ENCODE measurements at regions not wholly inside any gene's neighbourhood (a gene's known extent, or its start where the extent isn't known, plus 50 kb on each side); places are given as distances from the start of the nearest gene placed in this dataset.

DNA sequence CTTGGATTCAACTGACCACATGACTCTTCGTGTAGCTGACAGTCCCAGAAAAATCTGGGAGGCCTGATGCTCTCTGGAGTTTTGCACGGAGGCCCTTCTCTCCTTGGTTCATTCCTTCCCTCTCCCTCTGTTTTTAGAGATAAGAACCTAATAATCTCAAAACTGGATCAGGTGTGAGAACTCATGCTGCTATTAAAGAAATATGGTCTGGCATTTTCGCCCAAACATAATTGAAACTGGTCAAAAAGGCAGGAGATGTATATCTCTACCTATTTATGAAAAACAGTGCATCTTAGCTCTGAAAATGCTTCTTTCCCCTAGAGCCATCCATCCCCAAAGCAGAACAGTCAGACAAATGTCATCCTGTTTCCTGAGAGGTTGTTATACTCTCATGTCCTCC, 397.5 kb downstream of the PRELID2 start:
- Histone ChIP-seq H3K27ac (no peak overlapping the region), H3K9me3 (0 out of 3 replicates have a peak, but pooled peaks cover 7% of the 10 kb centered on the region), H3K4me2 (no peak overlapping the region), H3K4me1 (no peaks in the 10 kb centered on the region), H3K4me3 (no peak overlapping the region)
- CTCF ChIA-PET: no interaction called here
- no peak for TF ChIP-seq RARB (CRISPR knock-in tag; IDR thresholded peaks at IDR 0.05)
- no peak for TF ChIP-seq HOXA7 (CRISPR knock-in tag; IDR thresholded peaks at IDR 0.05)
- no peak for TF ChIP-seq EP300 (IDR thresholded peaks at IDR 0.05)
- TF ChIP-seq POLR2A (IDR thresholded peaks at IDR 0.05; ENCODE audit: low read length): no peak
- TF ChIP-seq SREBF2 (IDR thresholded peaks at IDR 0.05): no peak
- TF ChIP-seq, protein P1, sequence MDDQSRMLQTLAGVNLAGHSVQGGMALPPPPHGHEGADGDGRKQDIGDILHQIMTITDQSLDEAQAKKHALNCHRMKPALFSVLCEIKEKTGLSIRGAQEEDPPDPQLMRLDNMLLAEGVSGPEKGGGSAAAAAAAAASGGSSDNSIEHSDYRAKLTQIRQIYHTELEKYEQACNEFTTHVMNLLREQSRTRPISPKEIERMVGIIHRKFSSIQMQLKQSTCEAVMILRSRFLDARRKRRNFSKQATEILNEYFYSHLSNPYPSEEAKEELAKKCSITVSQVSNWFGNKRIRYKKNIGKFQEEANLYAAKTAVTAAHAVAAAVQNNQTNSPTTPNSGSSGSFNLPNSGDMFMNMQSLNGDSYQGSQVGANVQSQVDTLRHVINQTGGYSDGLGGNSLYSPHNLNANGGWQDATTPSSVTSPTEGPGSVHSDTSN (IDR thresholded peaks at IDR 0.05): no peak
- ATAC-seq: no peak
- POLR2A ChIA-PET: no interaction called here
- DNase-seq (ENCODE audit: low read depth in 1 of 2, low spot score in 1 of 2): no peak
- WGBS (ENCODE audit: missing lambda C conversion rate): 1% methylated on average over 3 of the region's 3 CpGs
- no peak for FAIRE-seq

DNA sequence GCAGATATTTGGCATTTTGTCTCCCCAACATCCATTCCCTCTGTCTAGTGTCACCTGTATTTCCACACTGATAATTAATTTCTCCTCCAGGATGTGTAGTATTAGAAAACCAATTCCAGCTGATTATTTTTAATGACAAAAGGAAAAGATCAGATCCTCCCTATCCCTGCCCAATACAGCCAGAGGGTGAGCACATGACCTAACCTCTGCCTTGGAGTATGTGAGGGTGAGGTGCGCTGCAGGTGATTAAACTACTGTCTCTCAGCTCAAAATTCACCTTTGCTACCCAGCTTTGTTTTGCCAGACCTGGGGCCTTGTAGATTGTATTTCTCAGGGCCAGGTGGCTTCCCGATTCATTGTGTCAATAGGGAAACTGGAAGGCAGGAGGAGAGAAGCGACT, 402.1 kb downstream of the PRELID2 start:
- no peak overlapping the region for H3K4me2 ChIP-seq
- FAIRE-seq: no peak
- no peak for ATAC-seq
- no peak overlapping the region for H3K27ac ChIP-seq
- TF ChIP-seq, protein P2, sequence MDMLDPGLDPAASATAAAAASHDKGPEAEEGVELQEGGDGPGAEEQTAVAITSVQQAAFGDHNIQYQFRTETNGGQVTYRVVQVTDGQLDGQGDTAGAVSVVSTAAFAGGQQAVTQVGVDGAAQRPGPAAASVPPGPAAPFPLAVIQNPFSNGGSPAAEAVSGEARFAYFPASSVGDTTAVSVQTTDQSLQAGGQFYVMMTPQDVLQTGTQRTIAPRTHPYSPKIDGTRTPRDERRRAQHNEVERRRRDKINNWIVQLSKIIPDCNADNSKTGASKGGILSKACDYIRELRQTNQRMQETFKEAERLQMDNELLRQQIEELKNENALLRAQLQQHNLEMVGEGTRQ (IDR thresholded peaks at IDR 0.05): no peak
- TF ChIP-seq MAFK (IDR thresholded peaks at IDR 0.05; ENCODE audit: partially characterized antibody) (no peak), RFX5 (IDR thresholded peaks at IDR 0.05) (no peak), SMC3 (IDR thresholded peaks at IDR 0.05) (no peak)
- CTCF ChIA-PET: interaction anchor here (1.6 kb wide), 1 partner anchor 92 kb away, joined by 3 read pairs; no protein-coding TSS in a partner anchor
- H3K9me3 ChIP-seq: 0 out of 3 replicates have a peak, but pooled peaks cover 7% of the 10 kb centered on the region
- POLR2A ChIA-PET: no interaction called here
- no peaks in the 10 kb centered on the region for H3K4me1 ChIP-seq
- no peak for DNase-seq (ENCODE audit: low read depth in 1 of 2, low spot score in 1 of 2)
- H3K4me3 ChIP-seq: no peak overlapping the region
- 13% methylated on average over 3 of the region's 3 CpGs for WGBS (ENCODE audit: missing lambda C conversion rate)

DNA sequence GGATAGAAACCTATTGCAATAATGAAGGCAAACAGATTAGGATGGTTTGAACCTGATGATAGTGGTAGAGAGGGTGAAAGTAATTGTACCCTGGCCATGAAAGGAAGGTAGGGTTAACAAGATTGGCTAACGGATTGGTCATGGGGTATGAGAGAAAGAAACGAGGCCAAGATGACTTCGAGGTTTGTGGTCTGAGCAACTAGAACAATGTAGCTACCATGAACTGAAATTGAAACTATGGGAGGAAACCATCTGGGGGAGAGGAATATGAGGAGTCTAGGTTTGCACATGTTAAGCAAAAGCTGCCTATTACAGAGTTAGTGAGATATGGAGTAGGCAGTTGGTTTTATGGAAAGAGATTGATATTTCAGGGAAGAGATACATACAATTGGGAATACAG, 406.0 kb downstream of the PRELID2 start:
- DNase-seq (ENCODE audit: low read depth in 1 of 2, low spot score in 1 of 2) (no peak), FAIRE-seq (no peak), ATAC-seq (no peak)
- Histone ChIP-seq H3K9me3 (no peaks in the 10 kb centered on the region), H3K4me1 (no peaks in the 10 kb centered on the region), H3K4me3 (no peak overlapping the region), H3K27ac (no peak overlapping the region), H3K4me2 (no peak overlapping the region)
- CTCF ChIA-PET: no interaction called here
- WGBS (ENCODE audit: missing lambda C conversion rate): 14% methylated on average over 3 of the region's 3 CpGs
- TF ChIP-seq RARB (CRISPR knock-in tag; IDR thresholded peaks at IDR 0.05): no peak
- POLR2A ChIA-PET: no interaction called here

DNA sequence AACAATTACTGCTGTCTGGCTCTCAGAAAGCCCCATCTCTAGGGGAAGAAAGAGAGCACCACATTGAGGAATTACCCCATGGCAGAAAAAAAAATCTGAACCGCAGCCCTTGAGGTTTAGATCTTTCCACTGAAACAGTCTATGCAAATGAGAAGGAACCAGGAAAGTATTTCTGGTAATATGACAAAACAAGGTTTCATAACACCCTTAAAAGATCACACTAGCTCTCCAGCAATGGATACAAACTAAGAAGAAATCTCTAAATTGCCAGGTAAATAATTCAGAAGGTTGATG, 427.1 kb downstream of the PRELID2 start:
- H3K4me3 ChIP-seq: no peak overlapping the region
- no peak for FAIRE-seq
- WGBS (ENCODE audit: missing lambda C conversion rate): 6% methylated on average over 1 of the region's 1 CpG
- H3K9me3 ChIP-seq: peaks cover 17% of the 10 kb centered on the region; the same call in 1 of the 3 replicates
- no peak for DNase-seq (ENCODE audit: low read depth in 1 of 2, low spot score in 1 of 2)
- H3K4me2 ChIP-seq: no peak overlapping the region
- CTCF ChIA-PET: no interaction called here
- no peaks in the 10 kb centered on the region for H3K4me1 ChIP-seq
- no peak for ATAC-seq
- no peak for TF ChIP-seq ZFP36 (IDR thresholded peaks at IDR 0.05; ENCODE audit: borderline replicate concordance, partially characterized antibody)
- no peak for TF ChIP-seq RFX5 (IDR thresholded peaks at IDR 0.05)
- no peak for TF ChIP-seq FOXS1 (CRISPR knock-in tag; IDR thresholded peaks at IDR 0.05)
- TF ChIP-seq KDM1A (IDR thresholded peaks at IDR 0.05; ENCODE audit: low read depth): no peak
- TF ChIP-seq RARB (CRISPR knock-in tag; IDR thresholded peaks at IDR 0.05): no peak
- TF ChIP-seq HEYL (CRISPR knock-in tag; IDR thresholded peaks at IDR 0.05): no peak
- TF ChIP-seq HDAC2 (IDR thresholded peaks at IDR 0.05): no peak
- no peak for TF ChIP-seq MAFK (IDR thresholded peaks at IDR 0.05; ENCODE audit: partially characterized antibody)
- no peak for TF ChIP-seq HOXB5 (CRISPR knock-in tag; IDR thresholded peaks at IDR 0.05)
- TF ChIP-seq, protein P3, sequence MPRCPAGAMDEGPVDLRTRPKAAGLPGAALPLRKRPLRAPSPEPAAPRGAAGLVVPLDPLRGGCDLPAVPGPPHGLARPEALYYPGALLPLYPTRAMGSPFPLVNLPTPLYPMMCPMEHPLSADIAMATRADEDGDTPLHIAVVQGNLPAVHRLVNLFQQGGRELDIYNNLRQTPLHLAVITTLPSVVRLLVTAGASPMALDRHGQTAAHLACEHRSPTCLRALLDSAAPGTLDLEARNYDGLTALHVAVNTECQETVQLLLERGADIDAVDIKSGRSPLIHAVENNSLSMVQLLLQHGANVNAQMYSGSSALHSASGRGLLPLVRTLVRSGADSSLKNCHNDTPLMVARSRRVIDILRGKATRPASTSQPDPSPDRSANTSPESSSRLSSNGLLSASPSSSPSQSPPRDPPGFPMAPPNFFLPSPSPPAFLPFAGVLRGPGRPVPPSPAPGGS (IDR thresholded peaks at IDR 0.05): no peak
- no peak for TF ChIP-seq CHD2 (IDR thresholded peaks at IDR 0.05; ENCODE audit: low read length, partially characterized antibody)
- TF ChIP-seq, protein P4, sequence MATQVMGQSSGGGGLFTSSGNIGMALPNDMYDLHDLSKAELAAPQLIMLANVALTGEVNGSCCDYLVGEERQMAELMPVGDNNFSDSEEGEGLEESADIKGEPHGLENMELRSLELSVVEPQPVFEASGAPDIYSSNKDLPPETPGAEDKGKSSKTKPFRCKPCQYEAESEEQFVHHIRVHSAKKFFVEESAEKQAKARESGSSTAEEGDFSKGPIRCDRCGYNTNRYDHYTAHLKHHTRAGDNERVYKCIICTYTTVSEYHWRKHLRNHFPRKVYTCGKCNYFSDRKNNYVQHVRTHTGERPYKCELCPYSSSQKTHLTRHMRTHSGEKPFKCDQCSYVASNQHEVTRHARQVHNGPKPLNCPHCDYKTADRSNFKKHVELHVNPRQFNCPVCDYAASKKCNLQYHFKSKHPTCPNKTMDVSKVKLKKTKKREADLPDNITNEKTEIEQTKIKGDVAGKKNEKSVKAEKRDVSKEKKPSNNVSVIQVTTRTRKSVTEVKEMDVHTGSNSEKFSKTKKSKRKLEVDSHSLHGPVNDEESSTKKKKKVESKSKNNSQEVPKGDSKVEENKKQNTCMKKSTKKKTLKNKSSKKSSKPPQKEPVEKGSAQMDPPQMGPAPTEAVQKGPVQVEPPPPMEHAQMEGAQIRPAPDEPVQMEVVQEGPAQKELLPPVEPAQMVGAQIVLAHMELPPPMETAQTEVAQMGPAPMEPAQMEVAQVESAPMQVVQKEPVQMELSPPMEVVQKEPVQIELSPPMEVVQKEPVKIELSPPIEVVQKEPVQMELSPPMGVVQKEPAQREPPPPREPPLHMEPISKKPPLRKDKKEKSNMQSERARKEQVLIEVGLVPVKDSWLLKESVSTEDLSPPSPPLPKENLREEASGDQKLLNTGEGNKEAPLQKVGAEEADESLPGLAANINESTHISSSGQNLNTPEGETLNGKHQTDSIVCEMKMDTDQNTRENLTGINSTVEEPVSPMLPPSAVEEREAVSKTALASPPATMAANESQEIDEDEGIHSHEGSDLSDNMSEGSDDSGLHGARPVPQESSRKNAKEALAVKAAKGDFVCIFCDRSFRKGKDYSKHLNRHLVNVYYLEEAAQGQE (IDR thresholded peaks at IDR 0.05): no peak
- no peak for TF ChIP-seq RCOR1 (IDR thresholded peaks at IDR 0.05; ENCODE audit: low read depth, low read length)
- no peak for TF ChIP-seq PHF8 (IDR thresholded peaks at IDR 0.05; ENCODE audit: borderline replicate concordance, low read depth)
- no peak for TF ChIP-seq POLR2A (IDR thresholded peaks at IDR 0.05; ENCODE audit: low read length)
- POLR2A ChIA-PET: no interaction called here
- H3K27ac ChIP-seq: no peak overlapping the region

Data from A549 (cell line).